ENCODE measurements at regions not wholly inside any gene's neighbourhood (a gene's known extent, or its start where the extent isn't known, plus 50 kb on each side); places are given as distances from the start of the nearest gene placed in this dataset.
"Not testable (repeated sequence)": the region's sequence is repeated elsewhere in the genome, so short reads cannot be mapped to it uniquely, and the experiment has no call there.

DNA sequence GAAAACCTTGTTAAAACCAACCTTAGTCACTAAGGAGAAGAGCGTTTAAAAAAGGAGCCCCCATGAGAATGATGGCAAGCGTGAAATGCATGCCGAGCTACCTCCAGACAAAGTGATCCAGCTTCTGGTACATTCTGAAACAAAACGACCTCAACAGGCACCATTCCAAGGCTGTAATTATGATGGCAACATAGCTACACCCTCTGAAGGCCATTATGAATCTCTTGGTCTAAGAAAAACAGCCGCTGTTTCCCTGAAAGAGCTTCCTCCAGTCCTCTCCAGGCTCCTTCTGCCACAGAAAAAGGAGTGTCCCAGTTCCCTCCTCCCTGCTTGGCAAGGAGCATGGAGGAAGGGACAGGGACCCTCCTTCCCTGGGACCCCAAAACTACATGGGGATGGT lies 50.0 kb upstream of the ABLIM1 start:
- no peaks in the 10 kb centered on the region for H3K9me3 ChIP-seq (ENCODE audit: control insufficient read depth, low read length)
- 90 to 98% methylated on average over 4 to 5 of the region's 5 CpGs for WGBS, 2 experiments (ENCODE audit: insufficient coverage in 2 of 2)
- no peaks in the 10 kb centered on the region for H3K4me1 ChIP-seq (ENCODE audit: control insufficient read depth, insufficient read depth, low read length, poor library complexity, severe bottlenecking)
- no peak overlapping the region for H3K4me3 ChIP-seq (ENCODE audit: extremely low read depth, insufficient read depth, low read length, poor library complexity, severe bottlenecking)
- no peaks in the 10 kb centered on the region for H3K36me3 ChIP-seq (ENCODE audit: control insufficient read depth, insufficient read depth, low read length)
- no peak overlapping the region for H3K27ac ChIP-seq (ENCODE audit: low read depth, low read length, severe bottlenecking)

DNA sequence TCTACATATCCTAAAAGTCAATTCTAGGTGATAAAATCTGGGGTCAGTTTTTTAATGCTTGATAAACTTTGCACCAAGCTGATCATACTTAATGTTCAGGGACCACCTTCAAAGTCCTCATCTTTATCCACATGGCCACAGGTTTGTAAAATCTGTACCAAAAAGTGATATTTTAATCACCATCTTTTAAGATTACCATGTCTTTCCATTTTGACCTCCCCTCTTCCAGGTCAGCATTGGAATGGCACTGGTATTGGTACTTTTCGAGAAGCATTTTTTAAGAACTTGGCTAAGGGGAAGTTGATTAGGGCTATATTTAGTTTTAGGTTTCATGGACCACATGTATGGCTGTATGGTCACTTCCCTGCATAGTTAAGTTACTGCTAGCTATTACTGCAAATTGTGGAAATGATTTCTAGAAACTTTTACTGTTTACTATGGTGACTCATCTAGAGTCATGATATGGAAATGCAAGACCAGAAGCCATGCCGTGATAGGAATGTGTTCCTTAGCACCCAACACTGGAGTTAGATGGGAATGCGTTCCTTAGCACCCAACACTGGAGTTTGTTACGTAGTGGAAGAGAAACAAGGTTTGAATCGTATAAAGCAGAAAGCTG lies 50.8 kb upstream of the ABLIM1 start:
- Histone ChIP-seq H3K4me1 (ENCODE audit: control insufficient read depth, insufficient read depth, low read length, poor library complexity, severe bottlenecking) (no peaks in the 10 kb centered on the region), H3K4me3 (ENCODE audit: extremely low read depth, insufficient read depth, low read length, poor library complexity, severe bottlenecking) (no peak overlapping the region), H3K9me3 (ENCODE audit: control insufficient read depth, low read length) (no peaks in the 10 kb centered on the region), H3K27ac (ENCODE audit: low read depth, low read length, severe bottlenecking) (no peak overlapping the region), H3K36me3 (ENCODE audit: control insufficient read depth, insufficient read depth, low read length) (no peaks in the 10 kb centered on the region)
- WGBS, 2 experiments (ENCODE audit: insufficient coverage in 2 of 2) = 71 to 90% methylated on average over 2 of the region's 5 CpGs

DNA sequence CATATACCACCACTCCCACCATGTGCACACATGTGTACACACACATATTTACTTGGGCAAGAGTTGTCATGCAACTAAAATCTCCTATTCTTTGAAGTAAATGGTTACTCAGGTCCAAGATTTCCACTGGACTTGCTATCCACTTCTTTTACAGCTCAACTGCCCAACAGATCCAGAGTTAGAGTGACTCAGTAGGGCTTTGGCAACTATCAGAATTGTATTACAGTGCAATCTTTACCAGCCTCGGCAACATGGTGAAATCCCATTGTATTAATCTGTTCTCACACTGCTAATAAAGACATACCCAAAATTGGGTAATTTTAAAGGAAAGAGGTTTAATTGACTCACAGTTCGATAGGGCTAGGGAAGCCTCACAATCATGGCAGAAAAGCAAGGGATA lies 51.9 kb upstream of the ABLIM1 start:
- Histone ChIP-seq H3K36me3 (ENCODE audit: control insufficient read depth, insufficient read depth, low read length) (no peaks in the 10 kb centered on the region), H3K4me1 (ENCODE audit: control insufficient read depth, insufficient read depth, low read length, poor library complexity, severe bottlenecking) (peaks cover 4% of the 10 kb centered on the region), H3K9me3 (ENCODE audit: control insufficient read depth, low read length) (no peaks in the 10 kb centered on the region), H3K4me3 (ENCODE audit: extremely low read depth, insufficient read depth, low read length, poor library complexity, severe bottlenecking) (no peak overlapping the region), H3K27ac (ENCODE audit: low read depth, low read length, severe bottlenecking) (no peak overlapping the region)
- no CpG with 5 or more reads among the region's 2 CpGs for WGBS, 2 experiments (ENCODE audit: insufficient coverage in 2 of 2)

DNA sequence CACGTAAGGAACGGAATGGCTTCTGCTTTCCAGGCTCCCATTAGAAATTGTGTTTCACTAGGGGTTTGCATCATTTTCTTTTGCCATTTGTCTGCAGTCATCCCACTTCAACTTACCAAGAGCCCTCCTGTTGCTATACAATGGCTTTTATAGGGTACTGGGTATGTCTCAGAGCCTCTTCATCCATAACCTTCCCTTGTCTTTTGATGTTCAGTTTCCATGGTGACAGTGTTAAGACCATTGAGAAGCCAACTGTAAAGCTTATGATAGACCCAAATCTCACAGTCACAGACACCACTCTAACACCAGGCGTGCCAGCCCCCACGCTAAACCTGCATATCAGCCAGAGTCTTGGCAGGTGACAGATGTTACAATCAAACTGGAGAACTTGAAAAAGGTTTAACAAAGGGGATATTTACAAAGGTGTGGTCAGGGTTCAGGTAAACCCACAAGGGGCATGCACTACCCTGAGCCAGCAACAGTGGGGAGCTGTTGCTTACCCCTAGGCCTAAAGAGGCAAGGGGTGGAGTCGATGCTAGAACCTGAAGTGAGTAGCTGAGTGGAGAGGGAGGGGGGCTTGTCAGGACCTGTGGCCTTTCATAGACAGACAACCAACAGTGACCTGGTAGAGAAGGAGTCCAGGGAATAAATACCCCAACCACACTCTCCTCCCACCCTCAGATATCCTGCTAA lies 53.2 kb upstream of the ABLIM1 start:
- Histone ChIP-seq H3K4me3 (ENCODE audit: extremely low read depth, insufficient read depth, low read length, poor library complexity, severe bottlenecking) (no peak overlapping the region), H3K27ac (ENCODE audit: low read depth, low read length, severe bottlenecking) (no peak overlapping the region), H3K36me3 (ENCODE audit: control insufficient read depth, insufficient read depth, low read length) (no peaks in the 10 kb centered on the region), H3K4me1 (ENCODE audit: control insufficient read depth, insufficient read depth, low read length, poor library complexity, severe bottlenecking) (peaks cover 4% of the 10 kb centered on the region), H3K9me3 (ENCODE audit: control insufficient read depth, low read length) (no peaks in the 10 kb centered on the region)
- 80 to 100% methylated on average over 1 to 2 of the region's 5 CpGs for WGBS, 2 experiments (ENCODE audit: insufficient coverage in 2 of 2)

DNA sequence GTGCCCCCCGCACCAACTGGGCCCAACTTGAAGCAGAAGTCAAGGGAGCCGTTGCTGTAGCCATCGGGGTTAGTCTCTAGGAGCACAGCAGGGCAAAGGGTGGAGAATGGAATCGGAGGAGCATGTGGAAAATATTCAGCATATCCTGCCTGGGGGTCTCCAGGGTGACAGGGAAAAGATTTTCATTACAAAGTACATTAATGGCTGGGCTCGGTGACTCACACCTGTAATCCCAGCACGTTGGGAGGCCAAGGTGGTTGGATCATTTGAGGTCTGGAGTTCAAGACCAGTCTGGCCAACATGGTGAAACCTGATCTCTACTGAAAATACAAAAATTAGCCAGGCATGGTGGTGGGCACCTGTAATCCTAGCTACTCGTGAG lies 53.8 kb upstream of the ABLIM1 start:
- Histone ChIP-seq H3K36me3 (ENCODE audit: control insufficient read depth, insufficient read depth, low read length) (no peaks in the 10 kb centered on the region), H3K27ac (ENCODE audit: low read depth, low read length, severe bottlenecking) (no peak overlapping the region), H3K9me3 (ENCODE audit: control insufficient read depth, low read length) (no peaks in the 10 kb centered on the region), H3K4me3 (ENCODE audit: extremely low read depth, insufficient read depth, low read length, poor library complexity, severe bottlenecking) (no peak overlapping the region), H3K4me1 (ENCODE audit: control insufficient read depth, insufficient read depth, low read length, poor library complexity, severe bottlenecking) (peaks cover 4% of the 10 kb centered on the region)
- 89 to 91% methylated on average over 5 of the region's 7 CpGs for WGBS, 2 experiments (ENCODE audit: insufficient coverage in 2 of 2)

DNA sequence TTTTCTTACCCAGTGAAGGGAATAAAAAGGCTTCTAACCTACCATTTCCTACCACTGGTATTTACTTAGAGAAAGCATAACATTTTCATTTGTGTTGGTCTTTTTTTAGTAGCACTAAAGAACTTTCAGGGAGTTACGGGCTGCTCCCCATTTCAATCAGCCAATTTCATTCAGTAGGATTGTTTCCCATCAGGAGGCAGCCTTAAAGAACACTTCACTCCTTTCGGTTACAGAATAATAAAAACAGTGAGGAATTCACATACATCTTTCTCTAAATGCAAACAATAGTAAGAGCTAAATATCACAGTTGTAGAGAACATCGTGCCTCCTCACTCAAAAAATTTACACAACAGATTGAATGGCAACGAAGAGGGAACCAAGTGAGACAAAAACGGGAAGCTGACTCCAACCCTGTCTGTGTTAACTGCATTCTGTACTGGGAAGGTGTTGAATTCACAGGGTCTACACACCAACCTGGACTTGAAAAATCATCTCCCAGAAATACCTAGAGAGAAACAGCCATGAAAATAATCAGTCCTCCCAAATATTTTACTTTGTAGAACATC lies 55.5 kb upstream of the ABLIM1 start:
- no peaks in the 10 kb centered on the region for H3K36me3 ChIP-seq (ENCODE audit: control insufficient read depth, insufficient read depth, low read length)
- WGBS, 2 experiments (ENCODE audit: insufficient coverage in 2 of 2) = 80% methylated on average over 1 of the region's 5 CpGs; no CpG with 5 or more reads in 1 of the 2 experiments
- H3K9me3 ChIP-seq (ENCODE audit: control insufficient read depth, low read length) = no peaks in the 10 kb centered on the region
- H3K27ac ChIP-seq (ENCODE audit: low read depth, low read length, severe bottlenecking) = no peak overlapping the region
- H3K4me1 ChIP-seq (ENCODE audit: control insufficient read depth, insufficient read depth, low read length, poor library complexity, severe bottlenecking) = peaks cover 4% of the 10 kb centered on the region
- no peak overlapping the region for H3K4me3 ChIP-seq (ENCODE audit: extremely low read depth, insufficient read depth, low read length, poor library complexity, severe bottlenecking)

DNA sequence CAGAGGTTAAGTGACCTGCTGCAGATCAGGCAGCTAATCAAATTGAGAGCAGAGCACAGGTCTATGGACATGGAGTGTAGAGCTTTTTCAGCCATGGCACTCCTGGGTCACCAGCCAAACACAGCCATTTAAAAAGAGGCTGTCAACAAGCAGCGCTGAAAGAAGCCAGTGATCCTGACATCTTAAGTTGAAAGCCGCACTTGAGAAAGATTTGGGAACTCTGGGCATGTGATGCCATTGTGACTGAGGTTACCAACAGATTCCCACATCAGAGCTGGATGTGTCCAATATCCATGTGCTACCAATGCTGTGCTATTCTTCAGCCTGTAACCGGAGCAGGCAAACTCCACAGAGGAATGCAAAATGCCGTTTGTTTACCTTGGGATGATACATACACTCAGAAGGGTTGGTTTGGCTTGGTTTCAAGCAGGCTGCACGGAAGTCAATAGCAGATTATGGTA lies 56.2 kb upstream of the ABLIM1 start:
- Histone ChIP-seq H3K9me3 (ENCODE audit: control insufficient read depth, low read length) (no peaks in the 10 kb centered on the region), H3K27ac (ENCODE audit: low read depth, low read length, severe bottlenecking) (no peak overlapping the region), H3K4me1 (ENCODE audit: control insufficient read depth, insufficient read depth, low read length, poor library complexity, severe bottlenecking) (peaks cover 4% of the 10 kb centered on the region), H3K36me3 (ENCODE audit: control insufficient read depth, insufficient read depth, low read length) (no peaks in the 10 kb centered on the region), H3K4me3 (ENCODE audit: extremely low read depth, insufficient read depth, low read length, poor library complexity, severe bottlenecking) (no peak overlapping the region)
- 80 to 89% methylated on average over 4 of the region's 5 CpGs for WGBS, 2 experiments (ENCODE audit: insufficient coverage in 2 of 2)

DNA sequence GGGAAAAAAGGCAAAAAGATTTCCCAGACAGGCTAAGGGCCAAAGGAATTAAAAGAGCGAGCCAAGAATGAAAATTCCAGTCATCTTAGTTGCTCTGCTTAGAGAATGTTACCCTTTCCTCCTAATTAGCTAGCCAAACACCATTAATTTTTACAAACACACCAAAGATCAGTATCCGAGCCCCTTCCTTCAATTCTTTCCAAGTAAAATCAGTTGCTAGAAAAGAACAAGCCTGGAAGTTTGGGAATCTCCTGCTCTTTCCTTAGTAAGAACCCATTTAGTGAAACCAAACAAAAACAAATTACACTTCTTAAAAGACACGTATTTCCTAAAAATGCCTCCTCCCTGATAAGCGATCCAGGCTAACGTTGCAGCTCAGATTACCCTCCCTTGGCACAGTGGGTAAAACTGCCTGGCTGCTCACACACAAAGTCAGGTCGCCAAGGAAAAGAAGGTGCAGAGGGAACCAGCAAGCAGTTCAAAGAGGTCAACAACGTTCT lies 57.1 kb upstream of the ABLIM1 start:
- 87 to 91% methylated on average over 5 of the region's 7 CpGs for WGBS, 2 experiments (ENCODE audit: insufficient coverage in 2 of 2)
- Histone ChIP-seq H3K4me1 (ENCODE audit: control insufficient read depth, insufficient read depth, low read length, poor library complexity, severe bottlenecking) (peaks cover 4% of the 10 kb centered on the region), H3K9me3 (ENCODE audit: control insufficient read depth, low read length) (no peaks in the 10 kb centered on the region), H3K36me3 (ENCODE audit: control insufficient read depth, insufficient read depth, low read length) (no peaks in the 10 kb centered on the region), H3K4me3 (ENCODE audit: extremely low read depth, insufficient read depth, low read length, poor library complexity, severe bottlenecking) (no peak overlapping the region), H3K27ac (ENCODE audit: low read depth, low read length, severe bottlenecking) (no peak overlapping the region)

DNA sequence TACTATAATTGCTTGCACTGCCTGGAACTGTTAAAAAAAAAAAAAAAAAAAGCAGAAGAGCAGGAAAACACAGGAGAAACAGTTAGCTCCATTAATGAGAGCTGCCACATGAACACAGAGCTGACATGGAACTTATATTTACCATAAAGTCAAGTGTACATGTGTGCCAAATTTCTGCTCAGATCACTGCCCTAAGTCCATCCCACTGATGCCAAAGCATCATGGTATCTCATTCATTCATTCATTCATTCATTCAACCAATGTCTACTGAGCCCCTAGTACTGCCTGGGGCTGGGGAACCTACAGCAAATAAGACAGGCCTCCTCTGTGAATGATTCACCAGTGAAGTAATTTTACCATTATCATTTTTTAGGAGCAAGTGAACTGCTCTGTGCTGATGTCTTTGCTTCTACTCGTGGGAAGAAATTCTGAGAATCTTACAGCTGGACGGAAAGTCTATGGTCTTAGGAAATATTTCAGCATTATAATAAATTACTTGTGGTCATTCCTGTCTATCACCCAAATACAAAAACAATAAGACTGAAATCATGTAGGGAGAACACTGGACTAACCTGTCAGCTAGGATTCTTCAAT lies 58.8 kb upstream of the ABLIM1 start:
- Histone ChIP-seq H3K4me3 (ENCODE audit: extremely low read depth, insufficient read depth, low read length, poor library complexity, severe bottlenecking) (no peak overlapping the region), H3K4me1 (ENCODE audit: control insufficient read depth, insufficient read depth, low read length, poor library complexity, severe bottlenecking) (peaks cover 4% of the 10 kb centered on the region), H3K36me3 (ENCODE audit: control insufficient read depth, insufficient read depth, low read length) (no peaks in the 10 kb centered on the region), H3K27ac (ENCODE audit: low read depth, low read length, severe bottlenecking) (no peak overlapping the region), H3K9me3 (ENCODE audit: control insufficient read depth, low read length) (no peaks in the 10 kb centered on the region)
- no CpG with 5 or more reads among the region's 2 CpGs for WGBS, 2 experiments (ENCODE audit: insufficient coverage in 2 of 2)

DNA sequence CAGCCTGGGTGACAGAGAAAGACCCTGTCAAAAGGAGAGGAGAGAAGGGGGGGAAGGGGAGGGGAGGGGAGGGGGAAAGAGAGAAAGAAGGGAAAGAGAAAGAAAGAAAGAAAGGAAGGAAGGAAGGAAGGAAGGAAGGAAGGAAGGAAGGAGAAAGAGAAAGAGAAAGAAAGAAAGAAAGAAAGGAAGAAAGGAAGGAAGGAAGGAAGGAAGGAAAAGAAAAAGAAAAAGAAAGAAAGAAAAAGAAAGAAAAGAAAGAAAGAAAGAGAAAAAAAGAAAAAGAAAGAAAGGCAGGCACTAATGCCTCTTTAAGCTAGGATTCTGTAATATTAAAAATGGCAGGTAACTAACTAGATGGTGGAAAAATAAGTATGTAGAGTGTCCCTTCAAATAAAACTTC lies 59.8 kb upstream of the ABLIM1 start:
- not testable (repeated sequence) for H3K4me3 ChIP-seq (ENCODE audit: extremely low read depth, insufficient read depth, low read length, poor library complexity, severe bottlenecking); H3K27ac ChIP-seq (ENCODE audit: low read depth, low read length, severe bottlenecking); H3K9me3 ChIP-seq (ENCODE audit: control insufficient read depth, low read length); H3K36me3 ChIP-seq (ENCODE audit: control insufficient read depth, insufficient read depth, low read length); H3K4me1 ChIP-seq (ENCODE audit: control insufficient read depth, insufficient read depth, low read length, poor library complexity, severe bottlenecking)

DNA sequence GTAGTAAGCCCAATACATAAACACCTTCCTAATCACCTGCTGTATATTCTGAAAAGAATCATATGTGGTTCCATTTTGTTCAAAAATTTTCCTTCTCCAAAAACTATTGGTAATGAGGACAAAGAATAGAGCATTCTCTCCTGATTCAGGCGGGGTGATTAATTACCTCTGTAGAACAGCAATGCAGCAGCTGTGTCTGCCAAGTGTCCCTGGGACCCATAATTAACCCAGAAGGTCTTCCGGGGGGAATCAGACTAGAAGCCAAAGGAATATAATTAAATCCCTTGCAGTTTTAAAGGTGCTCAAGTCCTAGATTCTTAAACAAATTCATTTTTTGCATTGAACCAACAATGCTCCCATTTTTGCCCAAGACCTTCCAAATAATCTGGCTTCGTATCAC lies 60.3 kb upstream of the ABLIM1 start:
- WGBS, 2 experiments (ENCODE audit: insufficient coverage in 2 of 2) = 71 to 89% methylated on average over 1 of the region's 3 CpGs
- peaks cover 4% of the 10 kb centered on the region for H3K4me1 ChIP-seq (ENCODE audit: control insufficient read depth, insufficient read depth, low read length, poor library complexity, severe bottlenecking)
- no peaks in the 10 kb centered on the region for H3K36me3 ChIP-seq (ENCODE audit: control insufficient read depth, insufficient read depth, low read length)
- H3K9me3 ChIP-seq (ENCODE audit: control insufficient read depth, low read length) = no peaks in the 10 kb centered on the region
- no peak overlapping the region for H3K4me3 ChIP-seq (ENCODE audit: extremely low read depth, insufficient read depth, low read length, poor library complexity, severe bottlenecking)
- no peak overlapping the region for H3K27ac ChIP-seq (ENCODE audit: low read depth, low read length, severe bottlenecking)

All from mesodermal cell (in vitro differentiated cells).